ENCODE measurements at regions not wholly inside any gene's neighbourhood (a gene's known extent, or its start where the extent isn't known, plus 50 kb on each side); places are given as distances from the start of the nearest gene placed in this dataset.
A peak's percentile ranks its signal among the peaks of the same experiment; 100 is the strongest.
"Not testable (repeated sequence)": the region's sequence is repeated elsewhere in the genome, so short reads cannot be mapped to it uniquely, and the experiment has no call there.

- Mint-ChIP-seq H3K4me1 (ENCODE audit: low read depth) (no peaks in the 10 kb centered on the region), H3K27me3 (ENCODE audit: low read depth) (peaks cover 15% of the 10 kb centered on the region), H3K4me3 (ENCODE audit: unreplicated experiment) (no peak overlapping the region), H3K9me3 (ENCODE audit: low read depth) (no peaks in the 10 kb centered on the region), H3K27ac (ENCODE audit: unreplicated experiment) (no peak overlapping the region), H3K36me3 (ENCODE audit: low read depth) (no peaks in the 10 kb centered on the region)
- no peak for TF ChIP-seq CTCF (IDR thresholded peaks at IDR 0.05)
- peak; percentile 67 for DNase-seq (ENCODE audit: low spot score)
Measured at GRCh38 chr2:239731422-239731821, 293.7 kb downstream of the NDUFA10 start.

- peak; percentile 36 for DNase-seq (ENCODE audit: low spot score)
- no peak overlapping the region for H3K4me3 Mint-ChIP-seq (ENCODE audit: unreplicated experiment)
Measured at GRCh38 chr2:239730897-239731296, 294.2 kb downstream of the NDUFA10 start.

GRCh38 chr2:239730567-239730882, 294.6 kb downstream of the NDUFA10 start:
- peak; percentile 22 for DNase-seq (ENCODE audit: low spot score)
- not testable (repeated sequence) for H3K4me1 Mint-ChIP-seq (ENCODE audit: low read depth)

More at GRCh38 chr2:239730897-239731296, 294.2 kb downstream of the NDUFA10 start:
- TF ChIP-seq CTCF (IDR thresholded peaks at IDR 0.05) = no peak
- Mint-ChIP-seq H3K36me3 (ENCODE audit: low read depth) (no peaks in the 10 kb centered on the region), H3K27ac (ENCODE audit: unreplicated experiment) (no peak overlapping the region), H3K4me1 (ENCODE audit: low read depth) (no peaks in the 10 kb centered on the region), H3K9me3 (ENCODE audit: low read depth) (no peaks in the 10 kb centered on the region), H3K27me3 (ENCODE audit: low read depth) (peaks cover 15% of the 10 kb centered on the region)

GRCh38 chr2:239729681-239730566, 295.2 kb downstream of the NDUFA10 start:
- Mint-ChIP-seq H3K36me3 (ENCODE audit: low read depth) (no peaks in the 10 kb centered on the region), H3K4me1 (ENCODE audit: low read depth) (no peaks in the 10 kb centered on the region), H3K9me3 (ENCODE audit: low read depth) (no peaks in the 10 kb centered on the region), H3K27ac (ENCODE audit: unreplicated experiment) (no peak overlapping the region), H3K27me3 (ENCODE audit: low read depth) (peaks cover 15% of the 10 kb centered on the region), H3K4me3 (ENCODE audit: unreplicated experiment) (no peak overlapping the region)
- peak; percentile 81 for DNase-seq (ENCODE audit: low spot score)
- TF ChIP-seq CTCF (IDR thresholded peaks at IDR 0.05) = no peak

More at GRCh38 chr2:239730567-239730882, 294.6 kb downstream of the NDUFA10 start:
- peaks cover 15% of the 10 kb centered on the region for H3K27me3 Mint-ChIP-seq (ENCODE audit: low read depth)
- H3K9me3 Mint-ChIP-seq (ENCODE audit: low read depth); H3K36me3 Mint-ChIP-seq (ENCODE audit: low read depth); H3K27ac Mint-ChIP-seq (ENCODE audit: unreplicated experiment); H3K4me3 Mint-ChIP-seq (ENCODE audit: unreplicated experiment): not testable (repeated sequence)

GRCh38 chr2:239729151-239729550, 296.0 kb downstream of the NDUFA10 start:
- Mint-ChIP-seq H3K9me3 (ENCODE audit: low read depth) (no peaks in the 10 kb centered on the region), H3K27me3 (ENCODE audit: low read depth) (peaks cover 15% of the 10 kb centered on the region), H3K36me3 (ENCODE audit: low read depth) (no peaks in the 10 kb centered on the region), H3K27ac (ENCODE audit: unreplicated experiment) (no peak overlapping the region), H3K4me3 (ENCODE audit: unreplicated experiment) (no peak overlapping the region), H3K4me1 (ENCODE audit: low read depth) (no peaks in the 10 kb centered on the region)
- no peak for TF ChIP-seq CTCF (IDR thresholded peaks at IDR 0.05)
- DNase-seq (ENCODE audit: low spot score) = peak; percentile 82

GRCh38 chr2:239728751-239729150, 296.4 kb downstream of the NDUFA10 start:
- no peak for TF ChIP-seq CTCF (IDR thresholded peaks at IDR 0.05)
- Mint-ChIP-seq H3K27ac (ENCODE audit: unreplicated experiment) (no peak overlapping the region), H3K36me3 (ENCODE audit: low read depth) (no peaks in the 10 kb centered on the region), H3K9me3 (ENCODE audit: low read depth) (no peaks in the 10 kb centered on the region), H3K4me1 (ENCODE audit: low read depth) (no peaks in the 10 kb centered on the region), H3K27me3 (ENCODE audit: low read depth) (peaks cover 13% of the 10 kb centered on the region), H3K4me3 (ENCODE audit: unreplicated experiment) (no peak overlapping the region)
- DNase-seq (ENCODE audit: low spot score) = peak; percentile 75

Data from chondrocyte (in vitro differentiated cells).